ENCODE measurements at regions not wholly inside any gene's neighbourhood (a gene's known extent, or its start where the extent isn't known, plus 50 kb on each side); places are given as distances from the start of the nearest gene placed in this dataset.

GRCh38 chr1:192878249-192878648 lies 69.4 kb downstream of the RGS2 start:
- Histone ChIP-seq H3K9me3 (ENCODE audit: control insufficient read depth, low read length) (peaks cover 16% of the 10 kb centered on the region), H3K4me1 (ENCODE audit: control insufficient read depth, insufficient read depth, low read depth, low read length) (no peaks in the 10 kb centered on the region), H3K27me3 (ENCODE audit: control insufficient read depth in 1 of 2, insufficient read depth in 1 of 2, low read length in 2 of 2) (no peaks in the 10 kb centered on the region)

DNA sequence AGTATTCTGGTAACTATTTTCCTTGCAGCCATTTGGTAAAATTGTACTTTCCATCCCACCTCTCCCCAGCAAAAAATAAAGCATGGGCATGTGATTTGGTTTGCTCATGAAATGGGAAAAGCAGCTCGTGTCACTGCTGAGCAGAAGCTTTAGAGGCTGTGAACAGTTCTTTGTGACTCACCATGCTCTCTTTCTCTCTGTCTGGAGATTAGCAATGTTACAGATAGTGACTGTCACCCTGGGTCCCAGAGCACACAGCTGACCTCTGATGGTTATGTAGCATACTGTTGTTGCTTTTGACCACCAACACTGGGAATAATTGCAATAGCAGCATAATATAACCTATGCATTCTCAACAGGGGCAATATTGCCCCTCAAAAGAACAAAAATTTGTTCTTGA lies 70.6 kb downstream of the RGS2 start:
- H4K8ac ChIP-seq (ENCODE audit: low read length): no peak overlapping the region
- no peak overlapping the region for H2AK5ac ChIP-seq (ENCODE audit: low read length, severe bottlenecking)
- H3K14ac ChIP-seq (ENCODE audit: low read length in 2 of 2): no peak overlapping the region
- H3K9ac ChIP-seq (ENCODE audit: low read length): no peak overlapping the region
- no peak overlapping the region for H2BK5ac ChIP-seq (ENCODE audit: low read depth, low read length, poor library complexity, severe bottlenecking)
- no peak overlapping the region for H4K91ac ChIP-seq (ENCODE audit: low read length)
- H3K23ac ChIP-seq (ENCODE audit: low read length in 2 of 2): no peak overlapping the region
- no peak overlapping the region for H2AFZ ChIP-seq (ENCODE audit: low read depth, low read length)
- no peak overlapping the region for H3K4me3 ChIP-seq (ENCODE audit: insufficient read depth in 1 of 2, low read depth in 1 of 2, low read length in 2 of 2)
- no peaks in the 10 kb centered on the region for H3K27me3 ChIP-seq (ENCODE audit: control insufficient read depth in 1 of 2, insufficient read depth in 1 of 2, low read length in 2 of 2)
- H3K9me3 ChIP-seq (ENCODE audit: control insufficient read depth, low read length): peaks cover 16% of the 10 kb centered on the region
- H3K36me3 ChIP-seq (ENCODE audit: control insufficient read depth in 1 of 2, insufficient read depth in 2 of 2, low read depth in 1 of 2, low read length in 2 of 2): no peaks in the 10 kb centered on the region
- H3K4me2 ChIP-seq (ENCODE audit: low read length, poor library complexity, severe bottlenecking): no peak overlapping the region
- no peaks in the 10 kb centered on the region for H3K4me1 ChIP-seq (ENCODE audit: control insufficient read depth, insufficient read depth, low read depth, low read length)
- no peak overlapping the region for H3K18ac ChIP-seq (ENCODE audit: low read depth in 1 of 2, low read length in 2 of 2)
- peak; percentile 65 for DNase-seq
- H3K27ac ChIP-seq (ENCODE audit: low read length, poor library complexity, severe bottlenecking): no peak overlapping the region
- H2BK12ac ChIP-seq (ENCODE audit: low read length in 2 of 2): no peak overlapping the region
- WGBS: 33% methylated on average over 1 of the region's 1 CpG
- no peak overlapping the region for H2BK120ac ChIP-seq (ENCODE audit: low read depth, low read length)
- H3K79me1 ChIP-seq (replicated peaks; ENCODE audit: low read length, poor library complexity, severe bottlenecking): no peaks in the 10 kb centered on the region
- no peak overlapping the region for H3K4ac ChIP-seq (ENCODE audit: low read depth in 1 of 2, low read length in 2 of 2)
- no peak overlapping the region for H2BK15ac ChIP-seq (ENCODE audit: low read depth, poor library complexity, severe bottlenecking)

More at GRCh38 chr1:192878249-192878648, 69.4 kb downstream of the RGS2 start:
- H2BK12ac ChIP-seq (ENCODE audit: low read length in 2 of 2): no peak overlapping the region
- no peaks in the 10 kb centered on the region for H3K79me1 ChIP-seq (replicated peaks; ENCODE audit: low read length, poor library complexity, severe bottlenecking)
- no peak overlapping the region for H2BK5ac ChIP-seq (ENCODE audit: low read depth, low read length, poor library complexity, severe bottlenecking)
- no peak overlapping the region for H4K8ac ChIP-seq (ENCODE audit: low read length)
- H3K9ac ChIP-seq (ENCODE audit: low read length): no peak overlapping the region
- H2AFZ ChIP-seq (ENCODE audit: low read depth, low read length): no peak overlapping the region
- H3K18ac ChIP-seq (ENCODE audit: low read depth in 1 of 2, low read length in 2 of 2): no peak overlapping the region
- WGBS: 67% methylated on average over 1 of the region's 1 CpG
- H3K23ac ChIP-seq (ENCODE audit: low read length in 2 of 2): no peak overlapping the region
- no peak overlapping the region for H3K4me3 ChIP-seq (ENCODE audit: insufficient read depth in 1 of 2, low read depth in 1 of 2, low read length in 2 of 2)
- no peak overlapping the region for H2BK120ac ChIP-seq (ENCODE audit: low read depth, low read length)
- H2BK15ac ChIP-seq (ENCODE audit: low read depth, poor library complexity, severe bottlenecking): no peak overlapping the region
- peak; percentile 59 for DNase-seq
- H3K36me3 ChIP-seq (ENCODE audit: control insufficient read depth in 1 of 2, insufficient read depth in 2 of 2, low read depth in 1 of 2, low read length in 2 of 2): no peaks in the 10 kb centered on the region
- H3K27ac ChIP-seq (ENCODE audit: low read length, poor library complexity, severe bottlenecking): no peak overlapping the region
- no peak overlapping the region for H4K91ac ChIP-seq (ENCODE audit: low read length)
- H3K4me2 ChIP-seq (ENCODE audit: low read length, poor library complexity, severe bottlenecking): no peak overlapping the region
- H3K4ac ChIP-seq (ENCODE audit: low read depth in 1 of 2, low read length in 2 of 2): no peak overlapping the region
- no peak overlapping the region for H3K14ac ChIP-seq (ENCODE audit: low read length in 2 of 2)
- H2AK5ac ChIP-seq (ENCODE audit: low read length, severe bottlenecking): no peak overlapping the region

GRCh38 chr1:192880231-192880630 lies 71.4 kb downstream of the RGS2 start:
- H2AFZ ChIP-seq (ENCODE audit: low read depth, low read length): no peak overlapping the region
- H3K4me1 ChIP-seq (ENCODE audit: control insufficient read depth, insufficient read depth, low read depth, low read length): no peaks in the 10 kb centered on the region
- H3K27me3 ChIP-seq (ENCODE audit: control insufficient read depth in 1 of 2, insufficient read depth in 1 of 2, low read length in 2 of 2): no peaks in the 10 kb centered on the region
- no peak overlapping the region for H4K8ac ChIP-seq (ENCODE audit: low read length)
- H2BK5ac ChIP-seq (ENCODE audit: low read depth, low read length, poor library complexity, severe bottlenecking): no peak overlapping the region
- H3K79me1 ChIP-seq (replicated peaks; ENCODE audit: low read length, poor library complexity, severe bottlenecking): no peaks in the 10 kb centered on the region
- DNase-seq: no peak
- no peak overlapping the region for H2BK120ac ChIP-seq (ENCODE audit: low read depth, low read length)
- no peak overlapping the region for H2AK5ac ChIP-seq (ENCODE audit: low read length, severe bottlenecking)
- H3K4me2 ChIP-seq (ENCODE audit: low read length, poor library complexity, severe bottlenecking): no peak overlapping the region
- H2BK12ac ChIP-seq (ENCODE audit: low read length in 2 of 2): no peak overlapping the region
- no peak overlapping the region for H3K18ac ChIP-seq (ENCODE audit: low read depth in 1 of 2, low read length in 2 of 2)
- H3K27ac ChIP-seq (ENCODE audit: low read length, poor library complexity, severe bottlenecking): no peak overlapping the region
- H3K36me3 ChIP-seq (ENCODE audit: control insufficient read depth in 1 of 2, insufficient read depth in 2 of 2, low read depth in 1 of 2, low read length in 2 of 2): no peaks in the 10 kb centered on the region
- H3K4me3 ChIP-seq (ENCODE audit: insufficient read depth in 1 of 2, low read depth in 1 of 2, low read length in 2 of 2): no peak overlapping the region
- no peak overlapping the region for H3K23ac ChIP-seq (ENCODE audit: low read length in 2 of 2)
- no peak overlapping the region for H3K14ac ChIP-seq (ENCODE audit: low read length in 2 of 2)
- H3K9me3 ChIP-seq (ENCODE audit: control insufficient read depth, low read length): peaks cover 12% of the 10 kb centered on the region
- 85% methylated on average over 1 of the region's 1 CpG for WGBS
- H4K91ac ChIP-seq (ENCODE audit: low read length): no peak overlapping the region
- no peak overlapping the region for H2BK15ac ChIP-seq (ENCODE audit: low read depth, poor library complexity, severe bottlenecking)
- no peak overlapping the region for H3K9ac ChIP-seq (ENCODE audit: low read length)
- no peak overlapping the region for H3K4ac ChIP-seq (ENCODE audit: low read depth in 1 of 2, low read length in 2 of 2)

DNA sequence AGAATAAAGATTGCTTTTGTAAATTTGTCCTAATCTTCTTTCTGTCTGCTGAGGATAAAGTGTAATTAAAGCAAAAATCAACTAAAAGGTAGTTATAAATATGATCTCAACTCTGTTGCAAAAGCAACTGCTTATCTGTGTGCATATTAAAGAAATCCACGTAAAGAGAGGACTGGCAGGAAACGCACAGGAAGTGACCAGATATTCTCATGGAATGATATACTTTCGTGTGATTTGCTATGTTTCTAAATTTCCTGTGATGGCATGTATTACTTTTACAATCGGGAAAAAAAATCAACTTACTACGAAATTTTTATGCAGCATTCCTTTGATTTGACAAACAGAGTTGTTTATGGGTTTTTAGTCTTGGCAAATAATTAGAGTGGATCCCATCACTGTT lies 75.4 kb downstream of the RGS2 start:
- DNase-seq: no peak
- Histone ChIP-seq H2BK15ac (ENCODE audit: low read depth, poor library complexity, severe bottlenecking) (no peak overlapping the region), H2BK5ac (ENCODE audit: low read depth, low read length, poor library complexity, severe bottlenecking) (no peak overlapping the region), H4K8ac (ENCODE audit: low read length) (no peak overlapping the region), H3K4ac (ENCODE audit: low read depth in 1 of 2, low read length in 2 of 2) (no peak overlapping the region), H3K4me2 (ENCODE audit: low read length, poor library complexity, severe bottlenecking) (no peak overlapping the region), H3K27ac (ENCODE audit: low read length, poor library complexity, severe bottlenecking) (no peak overlapping the region), H3K9ac (ENCODE audit: low read length) (no peak overlapping the region), H3K9me3 (ENCODE audit: control insufficient read depth, low read length) (no peaks in the 10 kb centered on the region), H4K91ac (ENCODE audit: low read length) (no peak overlapping the region), H2AK5ac (ENCODE audit: low read length, severe bottlenecking) (no peak overlapping the region), H3K23ac (ENCODE audit: low read length in 2 of 2) (no peak overlapping the region), H3K79me1 (replicated peaks; ENCODE audit: low read length, poor library complexity, severe bottlenecking) (no peaks in the 10 kb centered on the region), H3K14ac (ENCODE audit: low read length in 2 of 2) (no peak overlapping the region), H3K4me1 (ENCODE audit: control insufficient read depth, insufficient read depth, low read depth, low read length) (no peaks in the 10 kb centered on the region), H3K4me3 (ENCODE audit: insufficient read depth in 1 of 2, low read depth in 1 of 2, low read length in 2 of 2) (no peak overlapping the region), H3K27me3 (ENCODE audit: control insufficient read depth in 1 of 2, insufficient read depth in 1 of 2, low read length in 2 of 2) (no peaks in the 10 kb centered on the region), H3K36me3 (ENCODE audit: control insufficient read depth in 1 of 2, insufficient read depth in 2 of 2, low read depth in 1 of 2, low read length in 2 of 2) (no peaks in the 10 kb centered on the region), H2BK120ac (ENCODE audit: low read depth, low read length) (no peak overlapping the region), H2BK12ac (ENCODE audit: low read length in 2 of 2) (no peak overlapping the region), H3K18ac (ENCODE audit: low read depth in 1 of 2, low read length in 2 of 2) (no peak overlapping the region), H2AFZ (ENCODE audit: low read depth, low read length) (no peak overlapping the region)
- WGBS: 89% methylated on average over 4 of the region's 5 CpGs

Measured in mesenchymal stem cell (in vitro differentiated cells and primary cell).